ENCODE measurements at regions not wholly inside any gene's neighbourhood (a gene's known extent, or its start where the extent isn't known, plus 50 kb on each side); places are given as distances from the start of the nearest gene placed in this dataset.

- TF ChIP-seq ZNF512B (CRISPR knock-in tag; IDR thresholded peaks at IDR 0.05; ENCODE audit: borderline replicate concordance), result no peak
- no peak for TF ChIP-seq YY1 (IDR thresholded peaks at IDR 0.05; ENCODE audit: insufficient read depth, insufficient replicate concordance, low read depth, low read length)
- TF ChIP-seq SKIL (CRISPR knock-in tag; IDR thresholded peaks at IDR 0.05; ENCODE audit: borderline replicate concordance), result no peak
- no peak for TF ChIP-seq ZNF441 (CRISPR knock-in tag; IDR thresholded peaks at IDR 0.05; ENCODE audit: borderline replicate concordance)
These were observed 321.3 kb upstream of the GRAMD2B start (continued) for GRCh38 chr5:126101901-126102300.

GRCh38 chr5:126103050-126103449, 320.2 kb upstream of the GRAMD2B start:
- Histone ChIP-seq H3K27ac (ENCODE audit: extremely low read length, insufficient read depth, low read length) (no peak overlapping the region), H4K20me1 (ENCODE audit: insufficient read depth, low read length) (no peaks in the 10 kb centered on the region), H3K27me3 (ENCODE audit: control insufficient read depth in 1 of 2, insufficient read depth in 2 of 2, low read length in 2 of 2) (no peaks in the 10 kb centered on the region), H3K9me3 (ENCODE audit: low read length) (no peaks in the 10 kb centered on the region), H2AFZ (ENCODE audit: low read length) (no peak overlapping the region), H3K4me2 (ENCODE audit: low read depth, low read length) (no peak overlapping the region), H3K36me3 (replicated peaks in 1 of 2; ENCODE audit: control insufficient read depth in 1 of 2, insufficient read depth in 2 of 2, low read length in 2 of 2) (no peaks in the 10 kb centered on the region), H3K4me3 (replicated peaks in 1 of 3; ENCODE audit: insufficient read depth in 1 of 3, low read depth in 2 of 3, low read length in 3 of 3) (no peak overlapping the region), H3K9ac (ENCODE audit: insufficient read depth, low read depth, low read length) (no peak overlapping the region), H3K4me1 (ENCODE audit: insufficient read depth, low read length) (no peaks in the 10 kb centered on the region), H3K79me2 (ENCODE audit: insufficient read depth, low read length) (no peaks in the 10 kb centered on the region)
- DNase-seq (ENCODE audit: low spot score) (no peak), ATAC-seq (no peak), FAIRE-seq (no peak)
- CTCF ChIA-PET (ENCODE audit: low intra/inter-chr PET ratio, low total read pairs), result no interaction called here
- in situ Hi-C loops (cut with HindIII; ENCODE audit: extremely low pct_ligation_motif_present, low pct_unique_long_range_greater_than_20kb) (no loop called here), intact Hi-C loops (cut with micrococcal nuclease; ENCODE audit: unreplicated experiment) (no loop called here)
- no TSS peak for BruUV-seq (replicated peaks)
- POLR2A ChIA-PET, result no interaction called here
- no peak for TF ChIP-seq NR2F1 (CRISPR knock-in tag; IDR thresholded peaks at IDR 0.05)
- TF ChIP-seq SIX1 (CRISPR knock-in tag; IDR thresholded peaks at IDR 0.05; ENCODE audit: borderline replicate concordance), result no peak
- TF ChIP-seq U2AF1 (optimal IDR thresholded peaks at IDR 0.05; ENCODE audit: low read depth, low read length), result no peak
- no peak for TF ChIP-seq ZNF709 (CRISPR knock-in tag; IDR thresholded peaks at IDR 0.05)
- no peak for TF ChIP-seq ZNF781 (CRISPR knock-in tag; IDR thresholded peaks at IDR 0.05; ENCODE audit: borderline replicate concordance, not compliant biosample characterization)
- TF ChIP-seq ZNF768 (CRISPR knock-in tag; IDR thresholded peaks at IDR 0.05), result no peak
- no peak for TF ChIP-seq ZNF512 (CRISPR knock-in tag; IDR thresholded peaks at IDR 0.05)
- TF ChIP-seq ZBTB8A (CRISPR knock-in tag; IDR thresholded peaks at IDR 0.05; ENCODE audit: borderline replicate concordance, low read depth), result no peak
- no peak for TF ChIP-seq HDAC1 (CRISPR knock-in tag; IDR thresholded peaks at IDR 0.05)
- no peak for TF ChIP-seq SRSF4 (IDR thresholded peaks at IDR 0.05; ENCODE audit: low read depth, low read length, poor library complexity, severe bottlenecking)
- TF ChIP-seq ZNF460 (CRISPR knock-in tag; IDR thresholded peaks at IDR 0.05; ENCODE audit: borderline replicate concordance), result no peak
- TF ChIP-seq ZFP36L2 (CRISPR knock-in tag; IDR thresholded peaks at IDR 0.05), result no peak

Data from HepG2 (cell line).